ENCODE measurements at regions not wholly inside any gene's neighbourhood (a gene's known extent, or its start where the extent isn't known, plus 50 kb on each side); places are given as distances from the start of the nearest gene placed in this dataset.
"Not testable (repeated sequence)": the region's sequence is repeated elsewhere in the genome, so short reads cannot be mapped to it uniquely, and the experiment has no call there.

DNA sequence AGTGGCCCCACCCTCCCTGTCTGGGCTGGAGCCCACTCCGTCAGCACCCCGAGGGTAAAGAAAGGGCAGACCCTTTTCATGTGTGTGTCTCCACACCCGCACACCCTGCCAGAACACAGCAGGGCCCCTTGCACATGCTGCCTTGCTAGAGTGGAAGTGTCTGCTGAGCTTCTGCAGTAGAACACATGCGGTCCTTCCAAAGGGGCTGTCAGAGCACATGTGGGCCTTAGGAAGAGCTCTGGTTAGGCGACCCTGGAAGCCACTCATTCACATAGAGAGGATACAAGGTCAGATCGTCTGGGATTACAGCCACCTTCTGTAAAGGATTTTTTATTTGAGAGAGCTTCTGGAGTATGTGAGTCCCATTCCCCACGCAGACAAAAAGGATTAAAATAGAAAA is 613.2 kb upstream of the RAB6C start:
- DNase-seq (ENCODE audit: low spot score) = no peak
- intact Hi-C loops (cut with DNase I) = no loop called here

DNA sequence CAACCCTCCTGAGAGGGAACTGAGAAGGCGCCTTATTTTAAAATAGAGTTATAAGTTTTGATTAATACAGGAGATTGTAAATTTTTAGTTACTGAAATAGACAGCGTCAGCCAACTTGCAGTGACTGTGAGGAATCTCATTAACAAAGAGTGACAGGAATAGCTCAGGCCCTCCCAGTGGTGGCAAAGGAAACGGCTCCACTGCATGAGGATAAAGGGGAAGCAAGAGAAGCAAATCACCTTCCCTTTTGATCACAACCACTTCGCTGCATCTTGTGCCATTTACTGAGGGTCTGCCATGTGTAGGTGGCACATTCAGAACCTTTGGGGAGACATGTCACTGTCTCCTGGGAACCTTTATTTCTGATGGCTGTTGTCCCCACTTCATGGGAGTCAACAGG is 612.4 kb upstream of the RAB6C start:
- intact Hi-C loops (cut with DNase I) = no loop called here
- no peak for DNase-seq (ENCODE audit: low spot score)

DNA sequence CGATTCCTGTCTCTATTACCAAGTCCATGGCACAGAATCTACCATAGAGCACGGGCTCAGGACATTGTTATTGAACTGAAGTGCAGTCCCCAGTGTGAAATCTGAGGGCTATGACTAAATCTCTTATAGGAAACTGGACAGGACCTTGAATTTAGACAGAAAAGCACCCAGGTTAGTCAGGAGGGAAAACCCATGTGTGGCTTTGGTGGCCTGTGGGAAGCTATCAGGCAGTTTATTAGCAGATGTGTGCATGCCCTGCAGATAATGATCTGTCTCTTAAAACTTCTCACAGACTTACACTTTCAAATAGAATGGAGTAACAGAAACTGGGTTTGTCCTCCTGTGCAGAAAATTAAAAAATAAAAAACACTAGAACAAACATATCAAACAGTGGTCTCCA is 610.0 kb upstream of the RAB6C start:
- no peak for DNase-seq (ENCODE audit: low spot score)
- intact Hi-C loops (cut with DNase I) = no loop called here

DNA sequence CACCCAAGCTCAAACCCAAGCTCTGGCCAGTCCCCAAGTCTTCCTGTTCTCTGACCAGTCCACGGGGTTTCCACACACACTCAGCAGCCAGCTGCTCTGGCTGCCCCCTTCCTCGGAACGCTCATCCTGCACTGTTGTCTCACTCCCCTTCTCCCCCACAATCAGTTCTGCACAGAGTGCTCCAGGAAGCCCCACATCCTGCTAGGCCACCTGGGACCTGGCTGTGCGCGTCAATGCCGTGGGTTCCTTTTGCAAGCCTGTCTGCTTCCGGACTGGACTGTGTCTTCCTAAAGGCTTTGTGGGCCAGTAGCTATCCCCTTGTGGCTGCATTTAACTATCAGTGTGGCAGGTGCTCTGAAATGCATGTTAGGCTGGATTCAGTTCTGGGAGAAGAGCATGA is 605.0 kb upstream of the RAB6C start:
- DNase-seq (ENCODE audit: low spot score) = no peak
- intact Hi-C loops (cut with DNase I) = no loop called here

DNA sequence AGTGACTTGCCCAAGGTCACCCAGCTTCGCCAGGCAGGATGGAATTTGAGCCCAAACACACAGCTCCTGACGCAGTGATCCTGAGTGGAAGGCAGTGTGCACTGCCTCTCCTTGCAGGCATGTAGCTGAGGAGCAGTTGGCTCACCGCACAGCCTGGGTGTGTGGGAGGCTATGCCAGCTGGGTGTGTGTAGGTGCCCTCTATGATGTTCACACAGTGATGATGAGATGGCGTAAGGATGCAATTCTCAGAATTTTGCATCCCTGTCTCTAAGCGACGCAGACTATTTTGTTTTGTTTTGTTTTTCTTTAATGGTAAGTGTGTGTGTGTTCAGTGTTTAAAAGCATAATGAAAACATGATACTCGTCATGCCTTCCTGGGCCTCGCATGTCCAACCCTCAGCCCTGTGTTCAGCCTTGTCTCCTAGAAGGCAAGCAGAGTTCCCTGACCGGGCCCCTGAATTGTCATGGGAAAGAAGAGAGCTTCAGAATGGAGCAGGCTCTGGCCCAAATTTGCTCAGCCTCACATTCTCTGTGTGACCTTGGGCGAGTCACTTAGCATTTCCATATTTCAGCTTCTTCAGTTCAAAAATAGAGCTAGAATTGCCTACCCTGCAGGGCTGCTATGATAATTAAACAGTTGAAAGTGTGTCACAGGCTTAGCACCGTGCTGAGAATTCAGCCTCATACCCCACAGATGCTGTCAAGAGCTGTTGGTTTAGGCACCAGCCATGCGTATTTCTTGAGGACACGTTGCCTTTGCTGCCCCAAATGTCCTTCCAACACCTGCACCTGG is 603.6 kb upstream of the RAB6C start:
- intact Hi-C loops (cut with DNase I) = no loop called here
- DNase-seq (ENCODE audit: low spot score) = no peak

DNA sequence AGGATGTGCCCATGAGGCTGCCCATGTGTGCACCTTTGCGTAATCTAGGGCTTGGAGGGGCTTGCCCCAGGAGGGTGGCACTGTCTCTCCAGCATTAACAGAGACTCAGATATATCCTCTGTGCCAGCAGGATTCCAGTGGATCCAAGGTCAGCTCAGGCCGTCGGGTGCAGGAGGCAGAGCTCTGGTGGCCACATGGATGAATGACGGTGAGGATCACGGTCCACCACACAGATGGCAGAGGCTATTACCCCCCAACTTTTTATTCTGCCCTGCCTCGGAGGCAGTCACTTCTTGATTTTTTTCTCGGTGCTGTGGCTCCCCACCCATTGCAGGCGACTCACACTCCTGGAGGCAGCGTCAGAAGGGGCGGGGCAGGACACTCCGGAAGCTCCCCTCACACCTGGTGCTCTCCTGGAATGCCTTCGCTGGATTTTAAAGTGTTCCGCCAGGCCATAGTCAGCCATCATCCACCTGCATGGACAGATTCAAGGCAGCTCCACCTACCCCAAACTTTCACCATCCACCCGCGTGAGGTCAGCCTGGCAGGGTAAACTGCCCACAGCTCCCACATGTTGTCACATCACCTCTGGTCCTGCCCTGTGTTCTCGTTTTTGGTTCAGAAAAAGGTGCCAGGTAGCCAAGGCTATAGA is 602.9 kb upstream of the RAB6C start:
- no peak for DNase-seq (ENCODE audit: low spot score)
- intact Hi-C loops (cut with DNase I) = no loop called here

DNA sequence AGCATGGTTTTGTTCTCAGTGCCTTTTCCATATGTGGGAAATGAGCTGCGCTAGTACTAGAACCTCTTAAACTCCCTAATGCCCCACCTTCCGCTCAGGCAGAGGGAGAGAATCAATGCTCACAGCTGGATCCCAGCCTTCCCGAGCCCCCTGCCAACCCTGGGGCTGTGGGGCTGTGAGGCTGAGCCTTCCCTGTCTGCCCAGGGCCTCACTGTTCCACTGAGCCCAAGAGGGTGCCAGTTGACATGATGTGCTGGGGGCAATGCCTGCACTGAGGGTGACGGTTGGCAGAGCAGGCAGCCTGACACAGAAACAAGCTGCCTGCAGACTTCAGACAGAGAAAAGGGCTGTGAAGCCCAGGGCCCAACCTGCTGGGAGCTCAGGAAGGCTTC is 602.4 kb upstream of the RAB6C start:
- intact Hi-C loops (cut with DNase I) = no loop called here
- no peak for DNase-seq (ENCODE audit: low spot score)

DNA sequence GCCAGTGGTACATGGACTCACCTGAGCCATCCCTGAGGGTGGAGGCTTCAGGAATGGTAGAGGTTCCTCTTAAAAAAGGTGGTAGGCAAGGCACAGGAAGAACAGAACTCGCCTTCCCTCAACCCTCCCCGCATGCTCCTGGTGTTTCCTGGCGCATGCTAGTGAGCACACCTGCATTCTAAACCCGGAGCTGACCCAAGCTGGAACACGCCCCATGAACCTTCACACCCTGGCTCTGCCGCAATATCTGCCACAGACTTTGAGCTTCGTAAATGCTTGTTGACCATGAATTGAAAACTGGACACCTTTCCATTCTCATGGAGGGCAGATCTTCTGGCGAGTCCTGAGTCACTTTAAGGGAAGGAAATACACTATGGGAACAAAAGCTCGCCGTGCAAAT is 601.3 kb upstream of the RAB6C start:
- DNase-seq (ENCODE audit: low spot score) = no peak

DNA sequence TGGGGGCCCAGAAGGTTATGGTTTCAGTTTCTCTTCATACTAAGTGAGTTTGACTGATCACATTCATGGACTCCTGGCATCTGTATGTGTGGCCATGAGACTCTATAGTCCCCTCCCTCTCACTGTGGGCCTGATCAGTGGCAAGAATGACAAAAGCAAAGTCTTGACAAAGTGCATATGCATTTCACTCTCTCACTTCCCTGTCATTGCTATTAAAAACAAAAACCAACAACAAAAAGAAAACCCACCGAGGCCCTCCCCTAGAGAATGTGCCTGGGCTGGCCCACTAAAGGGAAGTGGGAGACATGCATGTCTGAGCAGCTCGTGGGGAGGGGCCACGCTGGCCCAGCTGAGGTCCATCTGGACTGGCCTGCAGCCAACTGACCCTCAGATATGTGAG is 600.1 kb upstream of the RAB6C start:
- intact Hi-C loops (cut with DNase I) = no loop called here
- no peak for DNase-seq (ENCODE audit: low spot score)

More for the DNA sequence above, 601.3 kb upstream of the RAB6C start:
- intact Hi-C loops (cut with DNase I) = no loop called here

DNA sequence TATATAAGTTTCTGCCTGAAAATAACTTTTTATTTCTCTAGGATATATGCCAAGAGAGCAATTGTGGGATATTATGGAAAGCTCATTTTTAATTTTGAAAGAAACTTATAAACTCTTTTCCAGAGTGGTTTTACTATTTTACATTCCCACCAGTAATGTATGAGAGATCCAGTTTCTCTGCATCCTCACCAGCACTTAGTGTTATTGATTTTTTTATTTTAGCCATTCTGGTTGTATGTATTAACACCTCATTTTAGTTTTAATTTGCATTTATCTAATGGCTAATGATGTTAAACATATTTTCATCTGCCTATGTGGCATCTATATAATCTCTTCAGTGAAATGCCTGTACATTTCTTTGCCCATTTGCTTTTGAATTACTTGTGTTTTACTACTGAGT is 597.7 kb upstream of the RAB6C start:
- no peak for DNase-seq (ENCODE audit: low spot score)
- intact Hi-C loops (cut with DNase I) = no loop called here

DNA sequence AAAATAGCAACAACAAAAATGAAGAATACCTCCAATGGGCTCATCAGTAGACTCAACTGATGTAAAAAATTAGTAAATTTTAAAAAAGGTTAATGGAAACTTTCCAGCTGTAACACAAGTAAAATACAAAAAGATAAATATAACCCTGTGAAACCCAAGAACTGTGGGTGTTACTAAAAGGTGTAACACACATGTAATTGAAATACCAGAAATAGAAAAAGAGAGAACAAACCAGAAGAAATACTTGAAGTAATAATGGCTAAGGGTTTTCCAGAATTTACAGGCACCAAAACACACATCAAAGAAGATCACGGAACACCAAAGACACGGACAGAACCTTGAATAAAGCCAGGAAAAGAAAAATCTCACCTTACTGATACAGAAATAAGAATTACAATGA is 590.6 kb upstream of the RAB6C start:
- DNase-seq (ENCODE audit: low spot score) = no peak
- intact Hi-C loops (cut with DNase I) = no loop called here

DNA sequence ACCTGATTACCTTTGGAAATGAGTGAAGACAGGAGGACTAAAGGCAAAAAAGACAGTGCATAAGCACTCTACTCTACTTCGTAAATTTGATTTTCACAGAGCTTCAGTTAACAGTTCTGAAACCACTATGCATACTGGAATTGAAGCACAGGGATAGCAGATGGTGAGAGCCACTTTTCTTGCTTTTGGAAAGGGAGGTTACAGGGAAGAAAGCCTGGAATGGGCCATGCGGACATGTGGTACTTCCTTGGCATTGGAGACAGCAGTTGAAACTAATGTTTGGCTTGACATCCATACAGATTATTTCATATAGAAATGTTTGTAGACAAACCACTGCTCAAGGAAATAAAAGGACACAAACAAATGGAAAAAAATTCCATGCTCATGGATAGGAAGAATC is 585.6 kb upstream of the RAB6C start:
- no peak for DNase-seq (ENCODE audit: low spot score)
- intact Hi-C loops (cut with DNase I) = loop anchor here (10.0 kb wide), 1 partner anchor 1069 kb away; no protein-coding TSS in a partner anchor

DNA sequence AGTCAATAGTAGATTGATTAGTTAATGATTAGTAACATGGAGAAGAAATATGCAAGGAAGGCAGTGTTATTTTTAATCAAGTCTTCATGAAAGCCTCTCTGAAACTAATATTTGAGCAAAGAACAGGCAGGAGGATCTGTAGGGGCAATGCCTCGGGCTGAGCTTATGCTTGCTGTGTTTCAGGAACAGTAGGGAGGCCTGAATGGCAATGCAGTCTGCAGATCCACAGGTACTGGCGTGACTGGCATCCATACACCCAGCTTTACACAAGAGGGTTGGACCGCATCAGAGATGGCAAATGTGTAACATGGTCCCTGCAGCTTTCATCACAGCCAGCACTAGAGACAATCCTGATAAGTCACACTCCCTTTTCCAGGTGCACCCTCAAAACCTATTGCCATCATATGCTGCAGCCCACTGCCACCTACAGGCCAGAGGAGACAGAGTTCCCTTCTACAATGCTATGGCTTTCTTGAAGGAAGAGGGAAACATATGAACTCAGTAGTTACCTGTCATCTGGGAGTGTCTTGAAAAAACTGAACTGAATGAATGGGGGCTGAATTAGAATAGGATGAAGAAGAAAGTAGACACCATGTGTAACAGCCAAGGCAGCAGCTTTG is 582.4 kb upstream of the RAB6C start:
- DNase-seq (ENCODE audit: low spot score) = no peak
- intact Hi-C loops (cut with DNase I) = loop anchor here (10.0 kb wide), 1 partner anchor 1072 kb away; no protein-coding TSS in a partner anchor

DNA sequence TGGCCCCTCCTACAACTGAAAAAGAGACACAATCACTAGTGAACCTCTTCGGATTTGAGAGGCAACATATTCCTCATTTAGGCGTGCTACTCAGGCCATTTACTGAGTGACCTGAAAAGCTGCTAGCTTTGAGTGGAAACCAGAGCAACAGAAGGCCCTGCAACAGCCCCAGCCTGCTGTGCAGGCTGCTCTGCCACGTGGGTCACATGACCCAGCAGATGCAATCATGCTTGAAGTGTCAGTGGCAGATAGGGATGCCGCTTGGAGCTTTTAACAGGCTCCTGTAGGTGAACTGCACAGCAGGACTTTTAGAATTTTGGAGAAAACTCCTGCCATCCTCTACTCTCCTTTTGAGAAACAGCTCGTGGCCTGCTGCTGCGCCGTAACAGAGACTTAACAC is 578.6 kb upstream of the RAB6C start:
- intact Hi-C loops (cut with DNase I) = no loop called here
- DNase-seq (ENCODE audit: low spot score) = no peak

DNA sequence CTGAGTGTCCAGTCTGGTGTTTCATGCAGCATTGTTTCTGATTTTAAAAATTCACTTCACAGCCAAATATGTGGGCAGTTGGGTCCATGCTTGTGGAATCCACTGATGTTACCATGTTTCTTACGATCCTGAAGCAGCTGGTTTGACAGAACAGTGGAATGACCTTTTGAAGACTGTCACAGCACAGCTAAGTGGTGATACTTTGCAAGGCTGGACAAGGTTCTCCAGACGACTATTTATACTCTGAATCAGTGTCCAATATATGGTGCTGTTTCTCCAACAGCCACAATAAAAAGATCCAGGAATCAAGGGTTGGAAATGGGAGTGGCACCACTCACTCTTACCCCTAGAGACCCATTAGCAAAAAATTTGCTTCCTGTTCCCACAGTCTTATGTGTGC is 577.4 kb upstream of the RAB6C start:
- intact Hi-C loops (cut with DNase I) = no loop called here
- no peak for DNase-seq (ENCODE audit: low spot score)

DNA sequence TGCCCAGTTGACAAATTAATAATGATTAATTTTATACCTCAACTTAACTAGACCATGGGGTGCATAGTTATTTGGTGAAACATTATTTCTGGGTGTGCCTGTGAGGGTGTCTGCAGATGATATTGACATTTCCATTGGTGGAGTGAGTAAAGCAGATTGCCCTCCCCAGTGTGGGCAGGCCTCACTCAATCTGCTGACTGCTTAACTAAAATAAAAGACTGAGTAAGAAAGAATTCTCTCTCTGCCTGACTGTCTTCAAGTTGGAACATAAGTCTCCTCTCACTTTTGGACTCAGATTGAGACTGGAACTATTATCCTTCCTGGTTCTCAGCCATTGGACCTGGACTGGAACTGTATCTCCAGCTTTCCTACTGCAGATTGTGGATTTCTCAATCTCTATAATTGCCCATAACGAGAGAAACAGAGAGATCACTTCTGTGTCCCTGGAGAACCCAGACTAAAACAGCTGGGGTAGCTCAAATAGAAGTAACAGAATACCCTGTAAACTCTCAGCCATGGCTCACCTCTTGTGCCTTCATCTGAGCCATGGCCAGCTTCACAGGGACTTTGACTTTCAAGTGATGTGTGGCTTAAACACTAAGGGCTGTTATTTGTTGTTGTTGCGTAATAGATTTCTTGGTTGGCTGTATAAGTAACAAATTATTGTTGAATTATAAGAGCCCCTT is 575.3 kb upstream of the RAB6C start:
- intact Hi-C loops (cut with DNase I) = no loop called here
- no peak for DNase-seq (ENCODE audit: low spot score)

DNA sequence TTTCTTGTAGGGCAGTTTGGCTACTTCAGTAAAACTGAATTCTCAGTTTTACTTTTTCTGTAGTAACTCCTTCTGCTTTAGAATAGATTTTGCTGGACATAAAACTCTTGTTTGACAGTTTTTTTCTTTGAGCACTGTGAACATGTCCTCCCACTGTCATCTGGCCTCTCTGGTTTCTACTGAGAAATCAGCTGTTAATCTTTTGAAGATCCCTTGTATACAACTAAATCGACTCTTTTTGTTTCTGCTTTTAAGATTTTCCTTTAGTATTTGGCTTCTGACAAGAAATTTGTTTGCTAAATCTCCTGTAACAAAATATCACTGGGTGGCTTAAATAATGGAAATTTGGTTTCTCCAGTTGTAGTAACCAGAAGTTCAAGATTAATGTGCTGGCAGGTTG is 570.9 kb upstream of the RAB6C start:
- DNase-seq (ENCODE audit: low spot score) = no peak
- intact Hi-C loops (cut with DNase I) = no loop called here

DNA sequence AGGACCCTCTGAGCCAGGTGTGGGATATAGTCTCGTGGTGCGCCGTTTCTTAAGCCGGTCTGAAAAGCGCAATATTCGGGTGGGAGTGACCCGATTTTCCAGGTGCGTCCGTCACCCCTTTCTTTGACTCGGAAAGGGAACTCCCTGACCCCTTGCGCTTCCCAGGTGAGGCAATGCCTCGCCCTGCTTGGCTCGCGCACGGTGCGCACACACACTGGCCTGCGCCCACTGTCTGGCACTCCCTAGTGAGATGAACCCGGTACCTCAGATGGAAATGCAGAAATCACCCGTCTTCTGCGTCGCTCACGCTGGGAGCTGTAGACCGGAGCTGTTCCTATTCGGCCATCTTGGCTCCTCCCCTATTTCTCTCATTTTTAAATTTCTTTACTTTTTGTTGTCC is 562.4 kb upstream of the RAB6C start:
- peak; percentile 57 for DNase-seq (ENCODE audit: low spot score)
- intact Hi-C loops (cut with DNase I) = not testable (repeated sequence)

DNA sequence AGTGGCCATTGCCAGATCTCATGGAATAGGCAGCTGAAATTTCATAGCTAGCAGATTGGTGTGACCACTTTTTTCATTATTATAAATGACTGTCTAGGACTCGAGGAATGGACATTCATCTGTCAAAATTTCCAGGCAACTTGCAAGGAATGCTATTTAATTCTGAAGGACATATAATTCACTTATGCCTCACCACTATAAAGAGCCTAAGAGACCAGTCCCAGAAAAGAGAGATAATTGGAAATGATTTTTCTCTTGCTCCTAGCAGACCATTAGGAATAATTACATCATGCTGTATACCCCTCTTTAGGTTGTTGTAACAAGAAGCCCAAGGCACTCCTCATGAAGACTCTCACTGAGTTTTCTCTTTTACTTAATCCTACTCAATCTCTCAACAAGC is 557.4 kb upstream of the RAB6C start:
- intact Hi-C loops (cut with DNase I) = no loop called here
- no peak for DNase-seq (ENCODE audit: low spot score)

DNA sequence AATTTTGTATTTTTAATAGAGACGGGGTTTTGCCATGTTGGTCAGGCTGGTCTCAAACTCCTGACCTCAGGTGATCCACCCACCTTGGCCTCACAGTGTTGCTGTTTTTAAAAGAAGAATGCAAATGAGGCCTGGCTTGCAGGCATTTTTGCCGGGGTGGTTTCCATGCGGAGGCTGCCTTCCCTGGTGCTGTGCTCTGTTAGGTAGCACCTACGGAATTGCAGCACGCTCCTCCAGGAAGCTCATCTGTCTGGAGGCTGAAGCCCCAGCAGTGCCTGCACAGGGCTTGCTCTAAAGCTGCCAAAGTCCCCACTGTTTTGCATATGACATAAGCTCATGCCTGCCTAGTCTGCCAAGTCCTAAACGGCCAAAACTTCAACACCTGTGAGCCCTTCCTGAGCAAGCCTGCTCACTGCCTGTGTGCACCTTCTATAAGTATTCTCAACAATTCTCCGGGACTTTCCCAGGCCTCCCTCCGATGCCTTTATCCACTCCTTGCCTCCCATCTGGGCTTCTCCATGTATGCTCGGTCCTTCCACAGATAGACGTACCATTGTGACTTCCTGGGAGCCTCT is 551.3 kb upstream of the RAB6C start:
- DNase-seq (ENCODE audit: low spot score) = no peak
- intact Hi-C loops (cut with DNase I) = no loop called here
